COR-L47 (cell line): ENCODE measurements at regions not wholly inside any gene's neighbourhood (a gene's known extent, or its start where the extent isn't known, plus 50 kb on each side); places are given as distances from the start of the nearest gene placed in this dataset.
A peak's percentile ranks its signal among the peaks of the same experiment; 100 is the strongest.

Experiments used
- DNase-seq: peaks from one replicate; lab custom pipeline; 2025; lab: John Stamatoyannopoulos, UW

GRCh38 chr15:69656271-69657030, 203.8 kb downstream of the RPLP1 start:
- no peak for DNase-seq

GRCh38 chr15:69657626-69658025, 205.0 kb downstream of the RPLP1 start:
- DNase-seq: no peak

GRCh38 chr15:69658411-69658945, 205.9 kb downstream of the RPLP1 start:
- no peak for DNase-seq

GRCh38 chr15:69659454-69660050, 206.9 kb downstream of the RPLP1 start:
- DNase-seq: no peak

GRCh38 chr15:69660114-69660513, 207.5 kb downstream of the RPLP1 start:
- DNase-seq: no peak

GRCh38 chr15:69660658-69661405, 208.2 kb downstream of the RPLP1 start:
- no peak for DNase-seq

GRCh38 chr15:69661446-69661845, 208.8 kb downstream of the RPLP1 start:
- no peak for DNase-seq

GRCh38 chr15:69661871-69662644, 209.4 kb downstream of the RPLP1 start:
- no peak for DNase-seq

GRCh38 chr15:69662645-69663000, 210.0 kb downstream of the RPLP1 start:
- DNase-seq: no peak

- no peak for DNase-seq
These were observed 210.8 kb downstream of the RPLP1 start for GRCh38 chr15:69663441-69663840.

- DNase-seq: no peak
These were observed 211.4 kb downstream of the RPLP1 start for GRCh38 chr15:69663982-69664381.

GRCh38 chr15:69664572-69665571, 212.3 kb downstream of the RPLP1 start:
- peak; percentile 90 for DNase-seq

- DNase-seq: no peak
These were observed 213.1 kb downstream of the RPLP1 start for GRCh38 chr15:69665641-69666111.

- no peak for DNase-seq
These were observed 213.8 kb downstream of the RPLP1 start for GRCh38 chr15:69666441-69666882.

- DNase-seq: no peak
These were observed 214.5 kb downstream of the RPLP1 start for GRCh38 chr15:69666921-69667811.

- DNase-seq: no peak
These were observed 215.6 kb downstream of the RPLP1 start for GRCh38 chr15:69668039-69668705.

- DNase-seq: no peak
These were observed 216.3 kb downstream of the RPLP1 start for GRCh38 chr15:69668963-69669362.

- no peak for DNase-seq
These were observed 216.8 kb downstream of the RPLP1 start for GRCh38 chr15:69669446-69669845.

- DNase-seq: no peak
These were observed 220.8 kb downstream of the RPLP1 start for GRCh38 chr15:69673291-69673881.
